HEK293 (cell line): ENCODE measurements at regions not wholly inside any gene's neighbourhood (a gene's known extent, or its start where the extent isn't known, plus 50 kb on each side); places are given as distances from the start of the nearest gene placed in this dataset.

Experiments
- CTCF ChIP-seq: fragments of 450-650 bp; formaldehyde crosslinking; IDR thresholded peaks from 2 replicates; pipeline ENCODE4 v1.5.1; 2016; ENCODE audit warnings: missing biosample characterization, missing genetic modification characterization
- MYNN ChIP-seq: fragments of 450-650 bp; formaldehyde crosslinking; IDR thresholded peaks from 2 replicates; pipeline ENCODE4 v1.5.1; 2016; ENCODE audit warnings: missing biosample characterization, missing genetic modification characterization, borderline replicate concordance
- TCF7L2 ChIP-seq: IDR thresholded peaks from 2 replicates; pipeline ENCODE4 v1.6.1; 2011; ENCODE audit warnings: low read depth, mild to moderate bottlenecking, inconsistent platforms, low read length, moderate library complexity, borderline replicate concordance
- YY1 ChIP-seq: fragments of 450-650 bp; formaldehyde crosslinking; IDR thresholded peaks from 2 replicates; pipeline ENCODE4 v1.5.1; 2018; ENCODE audit warnings: missing biosample characterization, missing genetic modification characterization
- ZNF248 ChIP-seq: fragments of 450-650 bp; formaldehyde crosslinking; IDR thresholded peaks from 2 replicates; pipeline ENCODE4 v1.5.1; 2017; ENCODE audit warnings: missing biosample characterization, missing genetic modification characterization
- ZNF274 ChIP-seq, 2 experiments: fragments of 200-500 bp in 1 of 2; fragments of 450-650 bp in 1 of 2; sonication (Bioruptor generic) in 1 of 2; formaldehyde crosslinking in 1 of 2; IDR thresholded peaks; 2 replicates each; pipeline versions ENCODE4 v1.5.1 to v1.6.1; 2014 to 2016; ENCODE audit warnings: borderline replicate concordance in 1 of 2, inconsistent platforms in 1 of 2, low read length in 1 of 2, missing biosample characterization in 1 of 2, missing genetic modification characterization in 1 of 2
- ZNF324 ChIP-seq: fragments of 450-650 bp; formaldehyde crosslinking; IDR thresholded peaks from 2 replicates; pipeline ENCODE4 v1.5.1; 2016; ENCODE audit warnings: missing biosample characterization, missing genetic modification characterization
- ZNF561 ChIP-seq: fragments of 450-650 bp; IDR thresholded peaks from 2 replicates; pipeline ENCODE4 v1.5.1; 2018; ENCODE audit warnings: missing biosample characterization, missing genetic modification characterization, borderline replicate concordance
- ZNF658 ChIP-seq: fragments of 450-650 bp; formaldehyde crosslinking; IDR thresholded peaks from 2 replicates; pipeline ENCODE4; 2016; ENCODE audit warnings: missing biosample characterization, missing genetic modification characterization
- ZNF707 ChIP-seq: fragments of 450-650 bp; formaldehyde crosslinking; IDR thresholded peaks from 2 replicates; pipeline ENCODE4 v1.5.1; 2016; ENCODE audit warnings: missing biosample characterization, missing genetic modification characterization
- ZSCAN30 ChIP-seq: fragments of 450-650 bp; IDR thresholded peaks from 2 replicates; pipeline ENCODE4 v1.5.1; 2018; ENCODE audit warnings: missing biosample characterization, mild to moderate bottlenecking, missing genetic modification characterization, moderate library complexity
- ZSCAN4 ChIP-seq: fragments of 450-650 bp; formaldehyde crosslinking; IDR thresholded peaks from 2 replicates; pipeline ENCODE4 v1.5.1; 2017; ENCODE audit warnings: missing biosample characterization, missing genetic modification characterization

GRCh38 chr12:103011974-103012763, 54.7 kb downstream of the ASCL1 start:
- no peak for TF ChIP-seq ZNF324 (tag by site-specific recombination)
- no peak for TF ChIP-seq CTCF (tag by site-specific recombination)
- TF ChIP-seq YY1 (tag by site-specific recombination): no peak
- no peak for TF ChIP-seq ZNF274 (IDR thresholded peaks at IDR 0.05; ENCODE audit: low read length)
- no peak for TF ChIP-seq ZNF274 (tag by site-specific recombination; IDR thresholded peaks at IDR 0.05; ENCODE audit: borderline replicate concordance)
- TF ChIP-seq TCF7L2: no peak
- no peak for TF ChIP-seq ZSCAN30 (tag by site-specific recombination)
- no peak for TF ChIP-seq ZNF248
- no peak for TF ChIP-seq MYNN (tag by site-specific recombination)
- TF ChIP-seq ZNF707 (tag by site-specific recombination): no peak
- no peak for TF ChIP-seq ZNF561 (tag by site-specific recombination)
- no peak for TF ChIP-seq ZNF658 (tag by site-specific recombination)
- no peak for TF ChIP-seq ZSCAN4 (tag by site-specific recombination)
